Activated CD4-positive, alpha-beta T cell treated with anti-CD3 and anti-CD28 coated beads, Interleukin-2, amount 50 U/mL, for 48 hours (primary cell): ENCODE measurements at regions not wholly inside any gene's neighbourhood (a gene's known extent, or its start where the extent isn't known, plus 50 kb on each side); places are given as distances from the start of the nearest gene placed in this dataset.
A peak's percentile ranks its signal among the peaks of the same experiment; 100 is the strongest.

Experiments
- DNase-seq, 2 experiments: peaks; one replicate each; pipeline ENCODE4 v3.0.0-alpha.2; 2020

DNA sequence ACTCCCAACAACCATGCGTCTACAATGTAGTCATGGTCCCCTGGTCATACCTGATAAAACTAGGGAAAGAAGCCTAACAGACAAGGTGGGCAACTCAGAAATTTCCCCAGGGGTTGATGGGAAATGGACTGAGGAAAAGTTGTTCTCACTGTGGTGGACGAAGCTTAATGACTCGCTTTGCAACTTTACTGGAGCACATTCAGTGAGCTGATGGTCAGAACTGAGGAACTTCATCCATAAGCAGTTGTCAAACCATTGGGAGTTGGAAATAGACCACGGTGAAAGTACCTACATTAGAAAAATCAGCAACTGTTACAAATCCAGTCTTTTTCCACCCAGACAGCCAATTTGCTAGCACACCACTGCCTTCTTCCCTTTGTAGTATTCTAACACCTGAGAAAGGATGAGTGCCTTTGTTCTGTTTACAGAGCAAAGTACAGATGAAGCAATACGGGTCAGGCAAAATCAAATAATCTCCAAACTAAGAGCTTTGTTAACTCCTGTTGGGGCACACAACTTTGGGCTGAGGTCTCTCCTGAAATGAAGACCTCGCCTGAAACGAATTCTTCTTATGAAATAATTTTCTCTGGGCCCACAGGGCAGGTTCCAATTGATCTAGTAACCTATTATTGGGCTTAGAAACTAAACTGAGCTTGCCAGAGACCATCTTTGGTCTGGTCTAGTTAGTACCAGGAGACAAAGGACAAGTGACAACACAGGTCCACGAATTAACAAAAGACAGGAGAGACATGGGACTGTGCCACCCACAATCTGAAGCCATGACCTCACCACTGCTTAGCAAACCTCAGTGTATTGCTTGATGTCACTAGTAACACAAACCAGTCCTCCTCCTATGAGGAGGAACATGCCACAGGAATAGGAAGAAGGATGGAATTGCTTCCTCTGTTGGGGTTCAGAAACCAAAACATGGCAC is 58.9 kb upstream of the NFKB1 start:
- no peak for DNase-seq

- no peak for DNase-seq
These were observed 56.4 kb upstream of the NFKB1 start for GRCh38 chr4:102444752-102445151.

DNA sequence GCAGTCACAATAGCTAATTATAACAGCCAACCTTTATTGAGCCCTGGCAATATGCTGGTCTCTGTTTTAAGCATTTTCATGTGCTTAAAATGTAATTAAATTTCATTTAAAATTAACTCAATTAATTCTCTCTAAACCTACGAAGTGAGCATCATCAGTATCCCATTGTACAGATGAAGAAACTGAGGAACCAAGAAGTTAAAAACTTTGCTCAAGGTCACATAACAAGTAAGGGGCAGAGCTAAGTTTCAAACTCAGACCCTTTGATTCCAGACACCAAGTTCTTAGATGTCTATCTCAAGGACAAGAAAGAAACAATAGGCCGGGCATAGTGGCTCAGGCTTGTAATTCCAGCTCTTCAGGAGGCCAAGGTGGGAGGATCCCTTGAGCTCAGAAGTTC is 55.9 kb upstream of the NFKB1 start:
- no peak for DNase-seq

DNA sequence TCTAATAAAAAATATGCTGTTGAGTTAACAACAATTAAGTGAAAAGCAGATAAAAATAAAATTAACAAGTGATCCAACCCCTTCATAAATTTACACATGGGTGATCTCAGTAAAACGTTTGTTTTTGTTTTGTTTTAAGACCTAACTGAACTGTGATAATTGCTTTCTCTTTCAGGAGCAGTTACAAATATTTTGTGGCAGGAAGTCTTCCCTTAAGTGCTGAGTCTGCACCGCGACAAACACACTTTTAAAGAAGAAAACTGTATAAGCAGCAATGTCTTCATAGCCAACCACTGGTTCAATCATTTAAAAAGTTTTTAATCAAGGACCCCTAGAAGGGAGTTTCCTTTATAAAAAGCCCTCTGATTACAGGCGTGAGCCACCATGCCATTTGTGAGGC is 53.7 kb upstream of the NFKB1 start:
- no peak for DNase-seq

GRCh38 chr4:102449751-102450352 is 51.3 kb upstream of the NFKB1 start:
- peak; percentile 37 to 47 for DNase-seq

DNA sequence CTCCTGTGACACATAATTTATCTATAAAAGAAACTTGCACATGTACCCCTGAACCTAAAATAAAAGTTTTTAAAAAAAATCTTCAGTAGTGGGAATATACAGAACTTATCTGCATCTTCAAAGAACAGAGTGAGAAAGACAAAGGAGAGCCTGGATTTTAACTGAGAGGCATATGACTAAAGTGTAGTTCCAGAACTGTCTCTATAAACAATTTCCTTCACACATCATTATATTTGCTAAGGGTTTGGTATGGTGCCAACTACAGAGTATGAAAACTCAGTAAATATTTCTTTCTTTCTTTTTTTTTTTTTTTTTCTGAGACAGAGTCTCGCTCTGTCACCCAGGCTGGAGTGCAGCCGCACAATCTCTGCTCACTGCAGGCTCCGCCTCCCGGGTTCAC is 49.9 kb upstream of the NFKB1 start:
- DNase-seq = no peak
